GM19467 (cell line): ENCODE measurements at regions not wholly inside any gene's neighbourhood (a gene's known extent, or its start where the extent isn't known, plus 50 kb on each side); places are given as distances from the start of the nearest gene placed in this dataset.

Source experiments
- ATAC-seq: cut with Tn5 transposase; IDR thresholded peaks from one replicate; pipeline ENCODE4 v1.9.1; 2021; ENCODE audit warnings: mild to moderate bottlenecking, moderate library complexity; ENCODE audit not compliant: unreplicated experiment

- ATAC-seq = no peak
Observed at GRCh38 chr2:177314722-177315264, 50.3 kb upstream of the NFE2L2 start.

GRCh38 chr2:177315364-177315763 is 50.8 kb upstream of the NFE2L2 start:
- ATAC-seq = no peak

- ATAC-seq = no peak
Observed at GRCh38 chr2:177316756-177317155, 52.2 kb upstream of the NFE2L2 start.

- ATAC-seq = no peak
Observed at GRCh38 chr2:177317443-177317842, 52.9 kb upstream of the NFE2L2 start.

GRCh38 chr2:177317857-177318256 is 53.3 kb upstream of the NFE2L2 start:
- ATAC-seq = no peak

- ATAC-seq = no peak
Observed at GRCh38 chr2:177318613-177319012, 54.1 kb upstream of the NFE2L2 start.

- no peak for ATAC-seq
Observed at GRCh38 chr2:177320596-177320995, 56.1 kb upstream of the NFE2L2 start.

- no peak for ATAC-seq
Observed at GRCh38 chr2:177322801-177323261, 58.3 kb upstream of the NFE2L2 start.

- ATAC-seq = no peak
Observed at GRCh38 chr2:177324797-177325196, 60.3 kb upstream of the NFE2L2 start.

- ATAC-seq = peak; percentile 83
Observed at GRCh38 chr2:177325554-177325953, 61.0 kb upstream of the NFE2L2 start.

GRCh38 chr2:177326005-177326404 is 61.5 kb upstream of the NFE2L2 start:
- ATAC-seq = peak; percentile 13

- ATAC-seq = no peak
Observed at GRCh38 chr2:177326591-177326990, 62.1 kb upstream of the NFE2L2 start.

- ATAC-seq = no peak
Observed at GRCh38 chr2:177327009-177327408, 62.5 kb upstream of the NFE2L2 start.

GRCh38 chr2:177328056-177328455 is 63.5 kb upstream of the NFE2L2 start:
- no peak for ATAC-seq

GRCh38 chr2:177329064-177329463 is 63.5 kb upstream of the AGPS start:
- no peak for ATAC-seq

GRCh38 chr2:177331466-177331997 is 61.0 kb upstream of the AGPS start:
- ATAC-seq = no peak

GRCh38 chr2:177332026-177332991 is 60.3 kb upstream of the AGPS start:
- peak; percentile 74 for ATAC-seq

GRCh38 chr2:177332992-177333388 is 59.6 kb upstream of the AGPS start:
- ATAC-seq = no peak

- ATAC-seq = peak; percentile 58
Observed at GRCh38 chr2:177334940-177335543, 57.5 kb upstream of the AGPS start.

- no peak for ATAC-seq
Observed at GRCh38 chr2:177335917-177336450, 56.6 kb upstream of the AGPS start.

GRCh38 chr2:177338177-177338721 is 54.3 kb upstream of the AGPS start:
- no peak for ATAC-seq
